BJ (cell line): ENCODE measurements at regions not wholly inside any gene's neighbourhood (a gene's known extent, or its start where the extent isn't known, plus 50 kb on each side); places are given as distances from the start of the nearest gene placed in this dataset.

Experiments
- CTCF ChIA-PET: fragments of 350-600 bp; formaldehyde crosslinking; extraction: SDS; loops from one replicate; lab custom pipeline; 2021; ENCODE audit warnings: antibody characterized with exemption, inconsistent platforms; lab: Yijun Ruan, JAX
- POLR2A ChIA-PET: fragments of 300-600 bp; sonication (Branson Sonifier 250); formaldehyde crosslinking; extraction: SDS; loops from one replicate; lab custom pipeline; 2021; ENCODE audit warnings: antibody characterized with exemption; lab: Charles Lee
- DNase-seq: peaks from one replicate; pipeline ENCODE4 v3.0.0-alpha.2; 2011; ENCODE audit warnings: low read depth
- H3K27me3 ChIP-seq: 2 replicates; pipeline ENCODE4 v1.6.0; 2011; ENCODE audit warnings: low read length; ENCODE audit not compliant: control insufficient read depth, insufficient read depth
- H3K36me3 ChIP-seq: 2 replicates; pipeline ENCODE4 v1.5.1; 2011; ENCODE audit warnings: low read length; ENCODE audit not compliant: control insufficient read depth, insufficient read depth
- H3K4me3 ChIP-seq: 2 replicates; pipeline ENCODE4 v1.5.1; 2011; ENCODE audit warnings: low read depth, mild to moderate bottlenecking, control low read depth, low read length
- CTCF ChIP-seq: IDR thresholded peaks from 2 replicates; pipeline ENCODE4 v1.5.1; 2011; ENCODE audit warnings: low read depth, mild to moderate bottlenecking, control low read depth, inconsistent platforms, low read length, moderate library complexity; ENCODE audit not compliant: insufficient read depth

DNA sequence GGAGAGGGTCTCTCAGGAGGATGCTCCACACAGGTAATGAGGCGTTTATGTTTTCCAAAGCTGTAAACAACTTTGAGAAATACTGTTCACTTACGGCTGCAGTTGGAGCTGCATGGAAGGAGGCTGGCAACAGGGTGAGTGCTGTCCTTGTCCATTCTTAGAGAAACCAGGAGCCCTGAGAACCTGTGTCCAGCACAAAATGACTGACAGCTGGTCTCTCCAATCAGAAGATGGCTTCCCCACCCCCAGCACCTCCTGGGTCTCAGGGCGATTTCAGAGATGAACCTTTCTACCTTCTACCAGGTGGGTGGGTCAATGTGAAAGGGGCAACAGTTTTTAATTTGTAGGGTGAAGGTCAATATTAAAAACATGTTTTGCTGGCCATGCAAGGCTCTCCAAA lies 353.6 kb downstream of the NPHP4 start:
- ChIA-PET CTCF (no interaction called here), POLR2A (no interaction called here)
- DNase-seq: no peak
- no peaks in the 10 kb centered on the region for H3K36me3 ChIP-seq
- no peak for TF ChIP-seq CTCF
- H3K27me3 ChIP-seq: no peaks in the 10 kb centered on the region
- no peak overlapping the region for H3K4me3 ChIP-seq

DNA sequence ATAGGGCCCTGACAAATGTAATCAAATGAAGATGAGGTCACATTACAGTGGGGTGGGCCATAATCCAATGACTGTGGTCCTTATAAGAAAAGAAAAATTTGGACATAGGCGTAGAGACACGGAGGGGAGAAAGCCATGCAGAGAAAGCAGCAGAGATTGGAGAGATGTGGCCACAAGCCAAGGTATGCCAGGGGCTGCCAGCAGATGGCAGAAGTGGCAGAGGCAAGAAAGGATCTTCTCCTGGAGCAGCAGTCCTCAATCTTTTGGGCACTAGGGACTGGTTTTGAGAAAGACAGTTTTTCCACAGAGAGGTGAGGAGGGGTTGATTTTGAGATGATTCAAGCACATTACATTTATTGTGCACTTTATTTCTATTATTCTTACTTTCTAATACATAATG lies 355.1 kb downstream of the NPHP4 start:
- no peaks in the 10 kb centered on the region for H3K27me3 ChIP-seq
- H3K4me3 ChIP-seq: no peak overlapping the region
- DNase-seq: no peak
- ChIA-PET CTCF (no interaction called here), POLR2A (no interaction called here)
- no peak for TF ChIP-seq CTCF
- H3K36me3 ChIP-seq: no peaks in the 10 kb centered on the region

DNA sequence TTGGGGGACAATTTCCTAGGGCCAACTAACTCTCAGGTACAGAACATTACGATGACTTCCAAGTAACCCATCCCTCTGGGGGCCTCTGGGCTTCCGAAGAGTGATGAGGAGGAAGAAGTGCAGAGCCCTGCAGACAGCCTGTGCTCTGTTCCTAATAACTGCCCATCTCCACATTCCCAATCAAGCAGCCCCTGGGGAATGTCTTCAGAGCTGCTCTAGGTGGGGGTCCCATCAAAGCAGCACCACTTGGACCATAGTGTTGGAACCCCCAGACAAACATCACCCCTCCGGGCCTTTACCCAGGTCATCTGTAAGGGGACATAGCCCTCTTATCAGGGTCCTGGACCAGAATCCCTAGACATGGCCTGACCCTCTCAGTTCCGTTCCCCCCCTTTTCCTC lies 357.3 kb downstream of the NPHP4 start:
- ChIA-PET POLR2A (no interaction called here), CTCF (no interaction called here)
- no peak for TF ChIP-seq CTCF
- Histone ChIP-seq H3K36me3 (no peaks in the 10 kb centered on the region), H3K27me3 (no peaks in the 10 kb centered on the region), H3K4me3 (no peak overlapping the region)
- no peak for DNase-seq

- ChIA-PET CTCF (no interaction called here), POLR2A (no interaction called here)
- DNase-seq: no peak
- Histone ChIP-seq H3K4me3 (no peak overlapping the region), H3K27me3 (no peaks in the 10 kb centered on the region), H3K36me3 (no peaks in the 10 kb centered on the region)
- no peak for TF ChIP-seq CTCF
These were observed 359.4 kb downstream of the NPHP4 start for GRCh38 chr1:5632814-5633213.

- ChIA-PET POLR2A (no interaction called here), CTCF (no interaction called here)
- no peak overlapping the region for H3K4me3 ChIP-seq
- DNase-seq: no peak
- TF ChIP-seq CTCF: no peak
- H3K27me3 ChIP-seq: no peaks in the 10 kb centered on the region
- H3K36me3 ChIP-seq: no peaks in the 10 kb centered on the region
These were observed 360.0 kb downstream of the NPHP4 start for GRCh38 chr1:5632224-5632623.
